ENCODE measurements at regions not wholly inside any gene's neighbourhood (a gene's known extent, or its start where the extent isn't known, plus 50 kb on each side); places are given as distances from the start of the nearest gene placed in this dataset.

DNA sequence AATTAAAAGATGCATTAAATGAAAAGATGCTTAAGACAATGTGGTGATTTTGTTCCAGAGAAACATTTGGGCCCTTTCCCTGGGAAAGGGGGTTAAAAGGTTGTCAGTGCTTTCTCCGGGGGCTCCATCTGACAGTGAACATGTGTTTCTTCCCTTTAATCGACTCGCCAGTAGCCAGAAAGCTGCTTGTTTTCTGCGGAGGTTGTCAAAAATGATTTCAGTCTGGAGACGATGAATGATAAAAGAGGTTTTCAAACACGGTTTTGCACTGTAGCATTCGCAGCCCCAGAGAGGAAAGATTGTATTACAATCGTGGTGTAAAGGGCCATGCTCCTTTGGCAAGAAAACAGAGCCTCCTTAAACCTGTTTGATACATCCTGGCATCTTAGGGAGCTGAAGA, 111.5 kb upstream of the MEIS1 start:
- Histone ChIP-seq H3K36me3 (ENCODE audit: control insufficient read depth, insufficient read depth, low read length) (no peaks in the 10 kb centered on the region), H3K27ac (ENCODE audit: low read length) (no peak overlapping the region), H3K4me3 (ENCODE audit: low read depth in 2 of 2, low read length in 2 of 2) (no peak overlapping the region), H3K4me1 (ENCODE audit: control insufficient read depth, insufficient read depth, low read length) (no peaks in the 10 kb centered on the region), H3K27me3 (ENCODE audit: control insufficient read depth, insufficient read depth, low read length) (peaks cover 2% of the 10 kb centered on the region; the same call in 1 of the 2 replicates), H3K9me3 (ENCODE audit: control insufficient read depth, insufficient read depth, low read depth, low read length) (no peaks in the 10 kb centered on the region)
- TF ChIP-seq, protein P1, sequence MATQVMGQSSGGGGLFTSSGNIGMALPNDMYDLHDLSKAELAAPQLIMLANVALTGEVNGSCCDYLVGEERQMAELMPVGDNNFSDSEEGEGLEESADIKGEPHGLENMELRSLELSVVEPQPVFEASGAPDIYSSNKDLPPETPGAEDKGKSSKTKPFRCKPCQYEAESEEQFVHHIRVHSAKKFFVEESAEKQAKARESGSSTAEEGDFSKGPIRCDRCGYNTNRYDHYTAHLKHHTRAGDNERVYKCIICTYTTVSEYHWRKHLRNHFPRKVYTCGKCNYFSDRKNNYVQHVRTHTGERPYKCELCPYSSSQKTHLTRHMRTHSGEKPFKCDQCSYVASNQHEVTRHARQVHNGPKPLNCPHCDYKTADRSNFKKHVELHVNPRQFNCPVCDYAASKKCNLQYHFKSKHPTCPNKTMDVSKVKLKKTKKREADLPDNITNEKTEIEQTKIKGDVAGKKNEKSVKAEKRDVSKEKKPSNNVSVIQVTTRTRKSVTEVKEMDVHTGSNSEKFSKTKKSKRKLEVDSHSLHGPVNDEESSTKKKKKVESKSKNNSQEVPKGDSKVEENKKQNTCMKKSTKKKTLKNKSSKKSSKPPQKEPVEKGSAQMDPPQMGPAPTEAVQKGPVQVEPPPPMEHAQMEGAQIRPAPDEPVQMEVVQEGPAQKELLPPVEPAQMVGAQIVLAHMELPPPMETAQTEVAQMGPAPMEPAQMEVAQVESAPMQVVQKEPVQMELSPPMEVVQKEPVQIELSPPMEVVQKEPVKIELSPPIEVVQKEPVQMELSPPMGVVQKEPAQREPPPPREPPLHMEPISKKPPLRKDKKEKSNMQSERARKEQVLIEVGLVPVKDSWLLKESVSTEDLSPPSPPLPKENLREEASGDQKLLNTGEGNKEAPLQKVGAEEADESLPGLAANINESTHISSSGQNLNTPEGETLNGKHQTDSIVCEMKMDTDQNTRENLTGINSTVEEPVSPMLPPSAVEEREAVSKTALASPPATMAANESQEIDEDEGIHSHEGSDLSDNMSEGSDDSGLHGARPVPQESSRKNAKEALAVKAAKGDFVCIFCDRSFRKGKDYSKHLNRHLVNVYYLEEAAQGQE (IDR thresholded peaks at IDR 0.05; ENCODE audit: insufficient read depth in 1 of 2, low read depth in 2 of 2, low read length in 1 of 2) = no peak
- TF ChIP-seq, protein P2, sequence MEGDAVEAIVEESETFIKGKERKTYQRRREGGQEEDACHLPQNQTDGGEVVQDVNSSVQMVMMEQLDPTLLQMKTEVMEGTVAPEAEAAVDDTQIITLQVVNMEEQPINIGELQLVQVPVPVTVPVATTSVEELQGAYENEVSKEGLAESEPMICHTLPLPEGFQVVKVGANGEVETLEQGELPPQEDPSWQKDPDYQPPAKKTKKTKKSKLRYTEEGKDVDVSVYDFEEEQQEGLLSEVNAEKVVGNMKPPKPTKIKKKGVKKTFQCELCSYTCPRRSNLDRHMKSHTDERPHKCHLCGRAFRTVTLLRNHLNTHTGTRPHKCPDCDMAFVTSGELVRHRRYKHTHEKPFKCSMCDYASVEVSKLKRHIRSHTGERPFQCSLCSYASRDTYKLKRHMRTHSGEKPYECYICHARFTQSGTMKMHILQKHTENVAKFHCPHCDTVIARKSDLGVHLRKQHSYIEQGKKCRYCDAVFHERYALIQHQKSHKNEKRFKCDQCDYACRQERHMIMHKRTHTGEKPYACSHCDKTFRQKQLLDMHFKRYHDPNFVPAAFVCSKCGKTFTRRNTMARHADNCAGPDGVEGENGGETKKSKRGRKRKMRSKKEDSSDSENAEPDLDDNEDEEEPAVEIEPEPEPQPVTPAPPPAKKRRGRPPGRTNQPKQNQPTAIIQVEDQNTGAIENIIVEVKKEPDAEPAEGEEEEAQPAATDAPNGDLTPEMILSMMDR (IDR thresholded peaks at IDR 0.05) = no peak
- TF ChIP-seq POLR2AphosphoS5 (IDR thresholded peaks at IDR 0.05; ENCODE audit: low read depth, low read length) = no peak
- no peak for TF ChIP-seq SIN3A (IDR thresholded peaks at IDR 0.05; ENCODE audit: borderline replicate concordance, insufficient read depth, low read depth, low read length)
- TF ChIP-seq TCF7L2 (IDR thresholded peaks at IDR 0.05; ENCODE audit: low read depth, low read length) = no peak
- ATAC-seq (no peak), DNase-seq (ENCODE audit: low read depth, low spot score) (no peak)
- ChIA-PET CTCF (no interaction called here), POLR2A (no interaction called here)
- in situ Hi-C loops (cut with HindIII; ENCODE audit: low pct_unique_long_range_greater_than_20kb, low sequenced_read_pairs) (no loop called here), intact Hi-C loops (cut with micrococcal nuclease; ENCODE audit: unreplicated experiment) (no loop called here)
- BruUV-seq (replicated peaks) = no TSS peak

DNA sequence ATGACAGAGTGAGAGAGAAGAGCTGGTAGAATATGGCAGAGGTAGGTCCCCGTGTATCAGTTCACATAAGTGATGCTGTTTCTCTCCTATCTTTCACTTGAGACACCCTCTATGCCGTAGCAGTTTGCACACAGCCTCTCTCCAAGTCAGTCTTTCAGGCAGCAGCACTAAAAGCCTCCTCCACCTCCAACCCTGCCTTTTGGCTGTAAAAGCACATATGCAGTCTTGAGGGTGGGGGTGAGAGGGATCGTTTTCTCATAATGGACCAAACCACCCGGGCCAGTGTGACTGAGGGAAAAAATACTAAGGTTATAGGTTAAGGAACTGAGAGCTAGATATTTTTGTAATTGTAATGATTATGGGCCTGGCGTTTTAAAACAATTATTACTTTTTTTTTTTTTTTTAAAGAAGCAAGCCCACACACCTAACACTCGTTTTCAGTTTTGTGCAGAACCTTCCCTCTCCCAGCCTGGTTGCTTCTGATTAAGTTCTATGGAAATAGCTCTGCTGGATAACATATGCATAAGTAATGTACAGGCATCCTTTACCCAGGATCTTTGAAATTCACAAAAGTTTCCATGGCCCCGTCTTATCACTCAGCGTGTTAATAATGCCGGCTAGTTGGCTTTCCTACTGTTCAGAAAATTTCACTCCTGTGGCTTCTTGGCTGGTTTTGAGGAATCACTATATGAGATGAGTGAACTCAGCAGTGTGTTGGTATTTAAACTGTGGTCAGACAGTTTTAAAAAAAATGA, 112.2 kb upstream of the MEIS1 start:
- BruUV-seq (replicated peaks) = no TSS peak

More for the DNA sequence above, 112.2 kb upstream of the MEIS1 start:
- ATAC-seq (no peak), DNase-seq (ENCODE audit: low read depth, low spot score) (no peak)
- H3K4me3 ChIP-seq (ENCODE audit: low read depth in 2 of 2, low read length in 2 of 2) = no peak overlapping the region
- no peak overlapping the region for H3K27ac ChIP-seq (ENCODE audit: low read length)
- TF ChIP-seq, protein P1 (IDR thresholded peaks at IDR 0.05; ENCODE audit: insufficient read depth in 1 of 2, low read depth in 2 of 2, low read length in 1 of 2) = no peak
- no peak for TF ChIP-seq SIN3A (IDR thresholded peaks at IDR 0.05; ENCODE audit: borderline replicate concordance, insufficient read depth, low read depth, low read length)
- ChIA-PET POLR2A (no interaction called here), CTCF (no interaction called here)
- no peaks in the 10 kb centered on the region for H3K4me1 ChIP-seq (ENCODE audit: control insufficient read depth, insufficient read depth, low read length)
- H3K36me3 ChIP-seq (ENCODE audit: control insufficient read depth, insufficient read depth, low read length) = no peaks in the 10 kb centered on the region
- in situ Hi-C loops (cut with HindIII; ENCODE audit: low pct_unique_long_range_greater_than_20kb, low sequenced_read_pairs) = no loop called here
- no peaks in the 10 kb centered on the region for H3K9me3 ChIP-seq (ENCODE audit: control insufficient read depth, insufficient read depth, low read depth, low read length)
- intact Hi-C loops (cut with micrococcal nuclease; ENCODE audit: unreplicated experiment) = no loop called here
- H3K27me3 ChIP-seq (ENCODE audit: control insufficient read depth, insufficient read depth, low read length) = no peaks in the 10 kb centered on the region; the same call in 1 of the 2 replicates

Measured in Panc1 (cell line).